H1 (cell line): ENCODE measurements at regions not wholly inside any gene's neighbourhood (a gene's known extent, or its start where the extent isn't known, plus 50 kb on each side); places are given as distances from the start of the nearest gene placed in this dataset.

ENCODE experiments used
- CTCF ChIA-PET: fragments of 300-600 bp; sonication (Branson Sonifier 250); formaldehyde crosslinking; loops from one replicate; lab custom pipeline; 2021; ENCODE audit not compliant: partially characterized antibody; lab: Charles Lee
- POLR2A ChIA-PET: fragments of 300-600 bp; sonication (Branson Sonifier 250); formaldehyde crosslinking; loops from one replicate; lab custom pipeline; 2021; ENCODE audit warnings: inconsistent platforms; ENCODE audit not compliant: partially characterized antibody; lab: Charles Lee
- DNase-seq, 2 experiments: peaks; one replicate each; pipeline versions ENCODE4 v3.0.0 to v3.0.0-alpha.2; 2010 to 2022; ENCODE audit warnings: low spot score in 2 of 2, low read depth in 1 of 2, mixed read lengths in 1 of 2
- FAIRE-seq: peaks from 2 replicates; lab custom pipeline; 2011; peaks lifted over from hg19 to GRCh38; lab: Jason Lieb, UNC
- H2AFZ ChIP-seq: 2 replicates; pipeline ENCODE4 v1.8.1; 2012; ENCODE audit warnings: low read length, inconsistent platforms
- H2AK5ac ChIP-seq: 2 replicates; pipeline ENCODE4 v1.6.1; 2013; ENCODE audit warnings: low read depth, low read length
- H2BK120ac ChIP-seq: replicated peaks from 2 replicates; pipeline ENCODE3; 2013; ENCODE audit warnings: low read depth, low read length, inconsistent platforms
- H2BK12ac ChIP-seq: 2 replicates; pipeline ENCODE4 v1.6.1; 2013; ENCODE audit warnings: low read depth, low read length
- H2BK15ac ChIP-seq: 2 replicates; pipeline ENCODE4 v1.6.1; 2013; ENCODE audit warnings: low read length
- H2BK20ac ChIP-seq: 2 replicates; pipeline ENCODE4 v1.6.1; 2013; ENCODE audit warnings: low read length
- H2BK5ac ChIP-seq: 2 replicates; pipeline ENCODE4 v1.6.1; 2013; ENCODE audit warnings: low read depth, low read length
- H3K14ac ChIP-seq: 2 replicates; pipeline ENCODE4 v1.6.1; 2013; ENCODE audit warnings: inconsistent platforms; ENCODE audit not compliant: insufficient read length
- H3K18ac ChIP-seq: 2 replicates; pipeline ENCODE4 v1.6.1; 2013; ENCODE audit warnings: low read length; ENCODE audit errors: extremely low read depth
- H3K23ac ChIP-seq: 2 replicates; pipeline ENCODE4 v1.6.1; 2013; ENCODE audit warnings: inconsistent platforms; ENCODE audit not compliant: insufficient read length
- H3K23me2 ChIP-seq: 2 replicates; pipeline ENCODE4 v1.6.1; 2013; ENCODE audit warnings: low read depth, low read length
- H3K27ac ChIP-seq: 2 replicates; pipeline ENCODE4 v1.6.1; 2011; ENCODE audit warnings: low read depth, low read length, inconsistent platforms
- H3K27me3 ChIP-seq, 4 experiments: replicated peaks in 1 of 4; 1 replicate in 1 of 4; 2 replicates in 3 of 4; pipeline versions ENCODE4 v1.6.1 to v1.8.1; 2011 to 2013; ENCODE audit warnings: low read length in 3 of 4, mild to moderate bottlenecking in 3 of 4, inconsistent platforms in 2 of 4, mixed read lengths in 2 of 4, moderate library complexity in 1 of 4; ENCODE audit not compliant: control insufficient read depth in 3 of 4, insufficient read depth in 3 of 4; ENCODE audit errors: extremely low read depth in 1 of 4
- H3K36me3 ChIP-seq, 4 experiments: 2 replicates each; pipeline versions ENCODE4 v1.6.1 to v1.8.1; 2011 to 2013; ENCODE audit warnings: mild to moderate bottlenecking in 4 of 4, low read length in 3 of 4, moderate library complexity in 2 of 4, control low read depth in 1 of 4, inconsistent platforms in 1 of 4; ENCODE audit not compliant: insufficient read depth in 4 of 4, control insufficient read depth in 2 of 4
- H3K4ac ChIP-seq: replicated peaks from 2 replicates; pipeline ENCODE3; 2013; ENCODE audit warnings: low read length, low read depth, mixed read lengths, inconsistent platforms; ENCODE audit not compliant: insufficient read length
- H3K4me1 ChIP-seq, 4 experiments: replicated peaks in 1 of 4; 1 replicate in 1 of 4; 2 replicates in 3 of 4; pipeline versions ENCODE4 v1.6.1 to v1.8.1; 2011 to 2013; ENCODE audit warnings: low read length in 3 of 4, inconsistent platforms in 2 of 4, mixed read lengths in 1 of 4; ENCODE audit not compliant: insufficient read depth in 4 of 4, control insufficient read depth in 3 of 4
- H3K4me2 ChIP-seq, 2 experiments: 2 replicates each; pipeline versions ENCODE4 v1.6.1 to v1.8.1; 2011 to 2013; ENCODE audit warnings: low read depth in 2 of 2, low read length in 2 of 2, control low read depth in 1 of 2, inconsistent platforms in 1 of 2, mild to moderate bottlenecking in 1 of 2; ENCODE audit not compliant: insufficient read depth in 1 of 2
- H3K4me3 ChIP-seq, 4 experiments: fragments of 200-600, 300-600 bp in 1 of 4; sonication (generic), shearing (Covaris generic), sonication (Bioruptor Twin) in 1 of 4; 2 replicates each; pipeline versions ENCODE4 v1.5.1 to v1.8.1; 2011 to 2016; ENCODE audit warnings: low read length in 4 of 4, low read depth in 3 of 4, control low read depth in 2 of 4, inconsistent platforms in 2 of 4, mild to moderate bottlenecking in 2 of 4, mixed read lengths in 1 of 4, moderate library complexity in 1 of 4; ENCODE audit not compliant: insufficient read depth in 2 of 4; ENCODE audit errors: extremely low read depth in 1 of 4
- H3K56ac ChIP-seq: replicated peaks from 2 replicates; pipeline ENCODE3; 2013; ENCODE audit warnings: low read depth, mild to moderate bottlenecking, mixed read lengths, low read length, inconsistent platforms; ENCODE audit not compliant: insufficient read length
- H3K79me1 ChIP-seq: 2 replicates; pipeline ENCODE4 v1.6.1; 2013; ENCODE audit warnings: low read depth, low read length, control low read depth
- H3K79me2 ChIP-seq, 2 experiments: 2 replicates each; pipeline versions ENCODE4 v1.6.1 to v1.8.1; 2012 to 2013; ENCODE audit warnings: low read length in 2 of 2, mild to moderate bottlenecking in 2 of 2, inconsistent platforms in 1 of 2; ENCODE audit not compliant: insufficient read depth in 2 of 2, control insufficient read depth in 1 of 2
- H3K9ac ChIP-seq, 4 experiments: replicated peaks in 1 of 4; 1 replicate in 1 of 4; 2 replicates in 3 of 4; pipeline versions ENCODE4 v1.6.1 to v1.8.1; 2011 to 2013; ENCODE audit warnings: low read depth in 3 of 4, low read length in 3 of 4, control low read depth in 2 of 4, mild to moderate bottlenecking in 2 of 4, moderate library complexity in 2 of 4, inconsistent platforms in 1 of 4; ENCODE audit errors: extremely low read depth in 1 of 4
- H3K9me3 ChIP-seq, 2 experiments: 2 replicates each; pipeline versions ENCODE4 v1.6.1 to v1.8.1; 2012 to 2013; ENCODE audit warnings: mild to moderate bottlenecking in 2 of 2, moderate library complexity in 2 of 2, control low read depth in 1 of 2, inconsistent platforms in 1 of 2, low read depth in 1 of 2, low read length in 1 of 2, mixed read lengths in 1 of 2; ENCODE audit not compliant: insufficient read depth in 2 of 2
- H4K20me1 ChIP-seq, 2 experiments: replicated peaks in 1 of 2; 2 replicates each; pipeline versions ENCODE3 to v1.8.1; 2011 to 2013; ENCODE audit warnings: inconsistent platforms in 2 of 2, low read length in 2 of 2, mild to moderate bottlenecking in 1 of 2; ENCODE audit not compliant: insufficient read depth in 2 of 2, control insufficient read depth in 1 of 2
- H4K5ac ChIP-seq: 2 replicates; pipeline ENCODE4 v1.6.1; 2013; ENCODE audit warnings: low read length, low read depth, mixed read lengths, inconsistent platforms; ENCODE audit not compliant: insufficient read length
- H4K8ac ChIP-seq: 2 replicates; pipeline ENCODE4 v1.8.0; 2013; ENCODE audit warnings: mild to moderate bottlenecking, moderate library complexity, low read length, inconsistent platforms; ENCODE audit not compliant: insufficient read depth; ENCODE audit errors: extremely low read depth
- H4K91ac ChIP-seq: replicated peaks from 2 replicates; pipeline ENCODE3; 2013; ENCODE audit warnings: low read length, mixed read lengths, inconsistent platforms; ENCODE audit not compliant: insufficient read length
- CHD7 ChIP-seq: fragments of 300-600 bp; sonication (generic); IDR thresholded peaks from 2 replicates; pipeline ENCODE4 v1.7.1; 2012; ENCODE audit warnings: low read length, moderate library complexity, mild to moderate bottlenecking, inconsistent platforms; ENCODE audit not compliant: insufficient replicate concordance
- WGBS, 2 experiments: shearing (Covaris generic) in 1 of 2; methylation state at CpG; one replicate each; pipeline versions ENCODE4 v1.1.6 to v1.1.7; 2013 to 2015; ENCODE audit warnings: low lambda C conversion rate in 2 of 2, mixed read lengths in 2 of 2, inconsistent platforms in 1 of 2, low coverage in 1 of 2, missing lambda C conversion rate in 1 of 2; ENCODE audit not compliant: insufficient replicate concordance in 2 of 2, insufficient coverage in 1 of 2, insufficient read length in 1 of 2; ENCODE audit errors: extremely low coverage in 1 of 2, missing lambda C conversion rate in 1 of 2; 5-methylcytosine and 5-hydroxymethylcytosine counted together

- no peaks in the 10 kb centered on the region for H3K79me2 ChIP-seq
- H3K14ac ChIP-seq: no peak overlapping the region
- H2BK20ac ChIP-seq: no peak overlapping the region
- no peak overlapping the region for H3K4ac ChIP-seq
- WGBS, 2 experiments: 93% methylated on average over 6 of the region's 6 CpGs; no CpG with 5 or more reads in 1 of the 2 experiments
- FAIRE-seq: no peak
- H2BK120ac ChIP-seq: no peak overlapping the region
- no peak overlapping the region for H3K4me3 ChIP-seq
- no peaks in the 10 kb centered on the region for H3K36me3 ChIP-seq
- no peak overlapping the region for H3K27ac ChIP-seq
- no peak overlapping the region for H2AFZ ChIP-seq
- H3K18ac ChIP-seq: no peak overlapping the region
- H2BK15ac ChIP-seq: no peak overlapping the region
- ChIA-PET POLR2A (no interaction called here), CTCF (interaction anchor here (0.6 kb wide), 1 partner anchor 100 kb away, joined by 3 read pairs; no protein-coding TSS in a partner anchor)
- no peak overlapping the region for H2AK5ac ChIP-seq
- no peaks in the 10 kb centered on the region for H3K27me3 ChIP-seq
- no peak overlapping the region for H4K91ac ChIP-seq
- no peak overlapping the region for H3K9ac ChIP-seq
- no peaks in the 10 kb centered on the region for H3K9me3 ChIP-seq
- no peak overlapping the region for H4K5ac ChIP-seq
- H2BK12ac ChIP-seq: no peak overlapping the region
- H4K8ac ChIP-seq: no peak overlapping the region
- H3K4me1 ChIP-seq: no peaks in the 10 kb centered on the region
- no peak overlapping the region for H2BK5ac ChIP-seq
- DNase-seq: no peak
- no peaks in the 10 kb centered on the region for H3K79me1 ChIP-seq
- H3K23me2 ChIP-seq: no peaks in the 10 kb centered on the region
- no peaks in the 10 kb centered on the region for H4K20me1 ChIP-seq
- H3K56ac ChIP-seq: no peak overlapping the region
- H3K4me2 ChIP-seq: no peak overlapping the region
- no peak overlapping the region for H3K23ac ChIP-seq
- TF ChIP-seq CHD7: no peak
Measured at GRCh38 chr9:118871531-118871930, 497.7 kb downstream of the BRINP1 start.
